ENCODE measurements at regions not wholly inside any gene's neighbourhood (a gene's known extent, or its start where the extent isn't known, plus 50 kb on each side); places are given as distances from the start of the nearest gene placed in this dataset.

DNA sequence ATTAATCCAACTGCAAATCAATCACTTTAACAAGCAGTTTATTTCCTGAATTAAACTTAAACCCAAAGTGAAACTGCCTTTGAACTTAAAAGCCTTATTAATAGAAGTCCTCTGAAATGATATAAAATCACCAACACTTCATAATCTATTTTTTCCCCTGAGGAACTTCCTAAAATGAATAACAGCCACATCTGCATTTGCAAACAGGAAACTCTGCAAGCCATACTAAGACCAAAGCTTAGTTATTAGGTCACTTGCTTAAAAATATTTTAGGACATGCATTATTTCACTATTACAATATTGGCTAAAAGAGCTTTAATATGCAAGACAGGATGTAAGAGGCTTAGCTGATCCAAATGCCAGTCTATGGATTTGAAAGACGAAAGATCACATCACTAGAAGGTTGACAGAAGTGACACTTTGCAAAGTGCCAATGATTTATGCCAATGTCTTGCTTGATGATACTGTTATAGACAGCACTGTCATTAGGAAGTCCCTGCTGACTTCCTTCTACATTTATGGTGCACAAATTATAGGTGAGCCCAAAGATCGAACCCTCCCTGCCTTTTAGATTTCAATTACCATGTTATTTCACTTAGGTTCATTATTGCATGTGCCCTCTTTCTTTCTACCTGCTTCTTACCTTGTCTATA, 99.9 kb upstream of the SKAP2 start:
- no peaks in the 10 kb centered on the region for H3K9me3 ChIP-seq (ENCODE audit: control insufficient read depth, insufficient read depth, low read depth, low read length)
- DNase-seq (ENCODE audit: low read depth, low spot score) (no peak), ATAC-seq (no peak)
- POLR2A ChIA-PET: no interaction called here
- H3K27me3 ChIP-seq (ENCODE audit: control insufficient read depth, insufficient read depth, low read length): no peaks in the 10 kb centered on the region
- no peaks in the 10 kb centered on the region for H3K4me1 ChIP-seq (ENCODE audit: control insufficient read depth, insufficient read depth, low read length)
- CTCF ChIA-PET: no interaction called here
- intact Hi-C loops (cut with micrococcal nuclease; ENCODE audit: unreplicated experiment) (no loop called here), in situ Hi-C loops (cut with HindIII; ENCODE audit: low pct_unique_long_range_greater_than_20kb, low sequenced_read_pairs) (no loop called here)
- H3K36me3 ChIP-seq (ENCODE audit: control insufficient read depth, insufficient read depth, low read length): no peaks in the 10 kb centered on the region
- no peak overlapping the region for H3K4me3 ChIP-seq (ENCODE audit: low read depth in 2 of 2, low read length in 2 of 2)
- no peak overlapping the region for H3K27ac ChIP-seq (ENCODE audit: low read length)
- no peak for TF ChIP-seq POLR2AphosphoS5 (IDR thresholded peaks at IDR 0.05; ENCODE audit: low read depth, low read length)
- TF ChIP-seq, protein P1, sequence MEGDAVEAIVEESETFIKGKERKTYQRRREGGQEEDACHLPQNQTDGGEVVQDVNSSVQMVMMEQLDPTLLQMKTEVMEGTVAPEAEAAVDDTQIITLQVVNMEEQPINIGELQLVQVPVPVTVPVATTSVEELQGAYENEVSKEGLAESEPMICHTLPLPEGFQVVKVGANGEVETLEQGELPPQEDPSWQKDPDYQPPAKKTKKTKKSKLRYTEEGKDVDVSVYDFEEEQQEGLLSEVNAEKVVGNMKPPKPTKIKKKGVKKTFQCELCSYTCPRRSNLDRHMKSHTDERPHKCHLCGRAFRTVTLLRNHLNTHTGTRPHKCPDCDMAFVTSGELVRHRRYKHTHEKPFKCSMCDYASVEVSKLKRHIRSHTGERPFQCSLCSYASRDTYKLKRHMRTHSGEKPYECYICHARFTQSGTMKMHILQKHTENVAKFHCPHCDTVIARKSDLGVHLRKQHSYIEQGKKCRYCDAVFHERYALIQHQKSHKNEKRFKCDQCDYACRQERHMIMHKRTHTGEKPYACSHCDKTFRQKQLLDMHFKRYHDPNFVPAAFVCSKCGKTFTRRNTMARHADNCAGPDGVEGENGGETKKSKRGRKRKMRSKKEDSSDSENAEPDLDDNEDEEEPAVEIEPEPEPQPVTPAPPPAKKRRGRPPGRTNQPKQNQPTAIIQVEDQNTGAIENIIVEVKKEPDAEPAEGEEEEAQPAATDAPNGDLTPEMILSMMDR (IDR thresholded peaks at IDR 0.05): no peak
- TF ChIP-seq TCF7L2 (IDR thresholded peaks at IDR 0.05; ENCODE audit: low read depth, low read length): no peak
- no peak for TF ChIP-seq SIN3A (IDR thresholded peaks at IDR 0.05; ENCODE audit: borderline replicate concordance, insufficient read depth, low read depth, low read length)
- TF ChIP-seq, protein P2, sequence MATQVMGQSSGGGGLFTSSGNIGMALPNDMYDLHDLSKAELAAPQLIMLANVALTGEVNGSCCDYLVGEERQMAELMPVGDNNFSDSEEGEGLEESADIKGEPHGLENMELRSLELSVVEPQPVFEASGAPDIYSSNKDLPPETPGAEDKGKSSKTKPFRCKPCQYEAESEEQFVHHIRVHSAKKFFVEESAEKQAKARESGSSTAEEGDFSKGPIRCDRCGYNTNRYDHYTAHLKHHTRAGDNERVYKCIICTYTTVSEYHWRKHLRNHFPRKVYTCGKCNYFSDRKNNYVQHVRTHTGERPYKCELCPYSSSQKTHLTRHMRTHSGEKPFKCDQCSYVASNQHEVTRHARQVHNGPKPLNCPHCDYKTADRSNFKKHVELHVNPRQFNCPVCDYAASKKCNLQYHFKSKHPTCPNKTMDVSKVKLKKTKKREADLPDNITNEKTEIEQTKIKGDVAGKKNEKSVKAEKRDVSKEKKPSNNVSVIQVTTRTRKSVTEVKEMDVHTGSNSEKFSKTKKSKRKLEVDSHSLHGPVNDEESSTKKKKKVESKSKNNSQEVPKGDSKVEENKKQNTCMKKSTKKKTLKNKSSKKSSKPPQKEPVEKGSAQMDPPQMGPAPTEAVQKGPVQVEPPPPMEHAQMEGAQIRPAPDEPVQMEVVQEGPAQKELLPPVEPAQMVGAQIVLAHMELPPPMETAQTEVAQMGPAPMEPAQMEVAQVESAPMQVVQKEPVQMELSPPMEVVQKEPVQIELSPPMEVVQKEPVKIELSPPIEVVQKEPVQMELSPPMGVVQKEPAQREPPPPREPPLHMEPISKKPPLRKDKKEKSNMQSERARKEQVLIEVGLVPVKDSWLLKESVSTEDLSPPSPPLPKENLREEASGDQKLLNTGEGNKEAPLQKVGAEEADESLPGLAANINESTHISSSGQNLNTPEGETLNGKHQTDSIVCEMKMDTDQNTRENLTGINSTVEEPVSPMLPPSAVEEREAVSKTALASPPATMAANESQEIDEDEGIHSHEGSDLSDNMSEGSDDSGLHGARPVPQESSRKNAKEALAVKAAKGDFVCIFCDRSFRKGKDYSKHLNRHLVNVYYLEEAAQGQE (IDR thresholded peaks at IDR 0.05; ENCODE audit: insufficient read depth in 1 of 2, low read depth in 2 of 2, low read length in 1 of 2): no peak
- no TSS peak for BruUV-seq (replicated peaks)

DNA sequence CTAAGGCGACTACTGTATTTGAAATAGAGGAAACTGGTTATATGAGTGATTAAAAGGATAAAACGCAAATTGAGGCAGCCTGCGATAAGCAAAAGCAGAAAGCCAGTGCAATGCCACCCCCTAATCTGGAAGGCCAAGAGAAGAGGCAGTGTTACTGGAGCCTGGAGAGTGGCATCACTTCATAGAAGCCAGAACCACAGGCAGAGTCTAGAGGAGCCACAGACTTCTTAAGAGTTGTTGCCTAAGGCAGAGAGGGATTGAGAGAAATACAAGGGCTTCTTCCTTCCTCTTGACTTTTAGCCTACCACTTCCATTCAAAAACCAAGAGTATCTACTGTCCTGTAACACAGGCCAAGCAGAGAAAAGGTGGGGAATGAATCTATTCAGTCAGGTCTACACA, 94.9 kb upstream of the SKAP2 start:
- H3K36me3 ChIP-seq (ENCODE audit: control insufficient read depth, insufficient read depth, low read length): no peaks in the 10 kb centered on the region
- H3K4me1 ChIP-seq (ENCODE audit: control insufficient read depth, insufficient read depth, low read length): no peaks in the 10 kb centered on the region
- H3K4me3 ChIP-seq (ENCODE audit: low read depth in 2 of 2, low read length in 2 of 2): no peak overlapping the region
- H3K27me3 ChIP-seq (ENCODE audit: control insufficient read depth, insufficient read depth, low read length): no peaks in the 10 kb centered on the region
- no peak overlapping the region for H3K27ac ChIP-seq (ENCODE audit: low read length)
- no peak for ATAC-seq
- in situ Hi-C loops (cut with HindIII; ENCODE audit: low pct_unique_long_range_greater_than_20kb, low sequenced_read_pairs): no loop called here
- intact Hi-C loops (cut with micrococcal nuclease; ENCODE audit: unreplicated experiment): no loop called here
- no peak for TF ChIP-seq POLR2AphosphoS5 (IDR thresholded peaks at IDR 0.05; ENCODE audit: low read depth, low read length)
- no peak for TF ChIP-seq SIN3A (IDR thresholded peaks at IDR 0.05; ENCODE audit: borderline replicate concordance, insufficient read depth, low read depth, low read length)
- no peak for TF ChIP-seq TCF7L2 (IDR thresholded peaks at IDR 0.05; ENCODE audit: low read depth, low read length)
- TF ChIP-seq, protein P2 (IDR thresholded peaks at IDR 0.05; ENCODE audit: insufficient read depth in 1 of 2, low read depth in 2 of 2, low read length in 1 of 2): no peak
- TF ChIP-seq, protein P1 (IDR thresholded peaks at IDR 0.05): no peak
- no peaks in the 10 kb centered on the region for H3K9me3 ChIP-seq (ENCODE audit: control insufficient read depth, insufficient read depth, low read depth, low read length)
- DNase-seq (ENCODE audit: low read depth, low spot score): peak; percentile 10
- ChIA-PET POLR2A (no interaction called here), CTCF (no interaction called here)
- no TSS peak for BruUV-seq (replicated peaks)

Measured in Panc1 (cell line).